Peyer's patch (tissue), 4 donors: ENCODE measurements at regions not wholly inside any gene's neighbourhood (a gene's known extent, or its start where the extent isn't known, plus 50 kb on each side); places are given as distances from the start of the nearest gene placed in this dataset.

ENCODE experiments used
- POLR2A ChIP-seq, 2 donors: fragments of 450-650 bp; IDR thresholded peaks; one replicate each; pipeline ENCODE4 v1.5.1; 2017; ENCODE audit warnings: antibody characterized with exemption in 2 of 2, mild to moderate bottlenecking in 2 of 2, moderate library complexity in 2 of 2
- TF ChIP-seq, protein P1 (sequence below), 6 experiments: fragments of 450-650 bp in 4 of 6; fragments of 200-600 bp in 2 of 6; sonication (generic) in 1 of 6; IDR thresholded peaks; one replicate each; pipeline ENCODE4 v1.5.1; 2017 to 2019; ENCODE audit warnings: antibody characterized with exemption in 6 of 6, mild to moderate bottlenecking in 3 of 6, moderate library complexity in 1 of 6

DNA sequence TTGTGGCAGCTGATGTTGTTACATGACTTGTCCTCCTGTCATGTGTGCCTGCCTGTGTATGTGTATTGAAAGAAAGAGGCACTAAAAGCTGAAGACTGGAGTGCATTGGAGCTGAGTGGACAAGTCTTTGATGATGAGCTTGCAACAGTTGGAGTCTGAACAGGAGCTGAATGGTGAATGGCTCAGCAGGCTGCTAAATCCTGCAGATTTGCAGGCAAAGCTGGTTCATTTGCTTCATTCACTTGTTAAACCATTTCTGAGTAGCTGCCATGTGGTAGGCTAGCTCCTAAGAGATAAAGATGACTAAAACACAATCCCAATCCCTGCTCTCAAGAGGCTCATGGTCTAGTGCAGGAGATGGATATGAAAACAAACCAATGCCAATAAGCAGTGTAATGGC is 217.3 kb downstream of the CHRDL1 start:
- TF ChIP-seq, protein P1, sequence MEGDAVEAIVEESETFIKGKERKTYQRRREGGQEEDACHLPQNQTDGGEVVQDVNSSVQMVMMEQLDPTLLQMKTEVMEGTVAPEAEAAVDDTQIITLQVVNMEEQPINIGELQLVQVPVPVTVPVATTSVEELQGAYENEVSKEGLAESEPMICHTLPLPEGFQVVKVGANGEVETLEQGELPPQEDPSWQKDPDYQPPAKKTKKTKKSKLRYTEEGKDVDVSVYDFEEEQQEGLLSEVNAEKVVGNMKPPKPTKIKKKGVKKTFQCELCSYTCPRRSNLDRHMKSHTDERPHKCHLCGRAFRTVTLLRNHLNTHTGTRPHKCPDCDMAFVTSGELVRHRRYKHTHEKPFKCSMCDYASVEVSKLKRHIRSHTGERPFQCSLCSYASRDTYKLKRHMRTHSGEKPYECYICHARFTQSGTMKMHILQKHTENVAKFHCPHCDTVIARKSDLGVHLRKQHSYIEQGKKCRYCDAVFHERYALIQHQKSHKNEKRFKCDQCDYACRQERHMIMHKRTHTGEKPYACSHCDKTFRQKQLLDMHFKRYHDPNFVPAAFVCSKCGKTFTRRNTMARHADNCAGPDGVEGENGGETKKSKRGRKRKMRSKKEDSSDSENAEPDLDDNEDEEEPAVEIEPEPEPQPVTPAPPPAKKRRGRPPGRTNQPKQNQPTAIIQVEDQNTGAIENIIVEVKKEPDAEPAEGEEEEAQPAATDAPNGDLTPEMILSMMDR (IDR thresholded peaks at IDR 0.05): no peak
- TF ChIP-seq POLR2A (IDR thresholded peaks at IDR 0.05): no peak
